Parathyroid adenoma (tissue), 2 donors: ENCODE measurements at regions not wholly inside any gene's neighbourhood (a gene's known extent, or its start where the extent isn't known, plus 50 kb on each side); places are given as distances from the start of the nearest gene placed in this dataset.

Experiments used
- H2AFZ ChIP-seq: fragments of 300-600 bp; sonication (generic); one replicate; pipeline ENCODE4 v1.7.0; 2017; ENCODE audit warnings: antibody characterized with exemption, mild to moderate bottlenecking
- H3K27ac ChIP-seq: fragments of 300-600 bp; sonication (generic); one replicate; pipeline ENCODE4 v1.7.0; 2017
- H3K27me3 ChIP-seq: fragments of 300-600 bp; sonication (generic); one replicate; pipeline ENCODE4 v1.7.0; 2017; ENCODE audit warnings: low read length; ENCODE audit not compliant: control insufficient read depth, insufficient read depth
- H3K36me3 ChIP-seq: fragments of 300-600 bp; sonication (generic); one replicate; pipeline ENCODE4 v1.7.0; 2017; ENCODE audit warnings: low read length; ENCODE audit not compliant: control insufficient read depth, insufficient read depth
- H3K4me1 ChIP-seq: fragments of 300-600 bp; sonication (generic); one replicate; pipeline ENCODE4 v1.7.0; 2017; ENCODE audit warnings: control low read depth
- H3K4me2 ChIP-seq: fragments of 300-600 bp; sonication (generic); one replicate; pipeline ENCODE4 v1.7.0; 2017; ENCODE audit warnings: low read length
- H3K4me3 ChIP-seq: fragments of 300-600 bp; sonication (generic); one replicate; pipeline ENCODE4 v1.7.0; 2017; ENCODE audit warnings: low read depth, low read length
- H3K79me2 ChIP-seq: fragments of 300-600 bp; sonication (generic); one replicate; pipeline ENCODE4 v1.7.0; 2017; ENCODE audit warnings: control low read depth
- H3K9ac ChIP-seq: fragments of 300-600 bp; sonication (generic); one replicate; pipeline ENCODE4 v1.7.0; 2017; ENCODE audit warnings: mild to moderate bottlenecking
- H3K9me3 ChIP-seq: fragments of 300-600 bp; sonication (generic); one replicate; pipeline ENCODE4 v1.7.0; 2017; ENCODE audit warnings: low read length; ENCODE audit not compliant: control insufficient read depth
- CTCF ChIP-seq: fragments of 300-600 bp; sonication (generic); IDR thresholded peaks from one replicate; pipeline ENCODE4 v1.7.0; 2017; ENCODE audit warnings: antibody characterized with exemption, mild to moderate bottlenecking
- donor health status: primary hyperparathyroidism.

GRCh38 chr15:31151301-31152233, 50.0 kb upstream of the TRPM1 start:
- Histone ChIP-seq H3K9me3 (no peaks in the 10 kb centered on the region), H3K27ac (no peak overlapping the region), H2AFZ (no peak overlapping the region), H3K36me3 (no peaks in the 10 kb centered on the region), H3K4me2 (no peak overlapping the region), H3K4me3 (no peak overlapping the region), H3K9ac (no peak overlapping the region), H3K4me1 (no peaks in the 10 kb centered on the region), H3K79me2 (no peaks in the 10 kb centered on the region), H3K27me3 (no peaks in the 10 kb centered on the region)
- no peak for TF ChIP-seq CTCF

- H3K36me3 ChIP-seq: no peaks in the 10 kb centered on the region
- no peak for TF ChIP-seq CTCF
- no peaks in the 10 kb centered on the region for H3K4me1 ChIP-seq
- no peak overlapping the region for H3K27ac ChIP-seq
- no peak overlapping the region for H3K4me3 ChIP-seq
- no peak overlapping the region for H3K4me2 ChIP-seq
- no peak overlapping the region for H2AFZ ChIP-seq
- H3K27me3 ChIP-seq: no peaks in the 10 kb centered on the region
- H3K79me2 ChIP-seq: no peaks in the 10 kb centered on the region
- H3K9ac ChIP-seq: no peak overlapping the region
- H3K9me3 ChIP-seq: no peaks in the 10 kb centered on the region
Observed at GRCh38 chr15:31153531-31153930, 52.0 kb upstream of the TRPM1 start.

- TF ChIP-seq CTCF: no peak
- Histone ChIP-seq H3K79me2 (no peaks in the 10 kb centered on the region), H3K27ac (no peak overlapping the region), H3K27me3 (no peaks in the 10 kb centered on the region), H2AFZ (no peak overlapping the region), H3K36me3 (no peaks in the 10 kb centered on the region), H3K4me2 (no peak overlapping the region), H3K9me3 (no peaks in the 10 kb centered on the region), H3K4me3 (no peak overlapping the region), H3K4me1 (no peaks in the 10 kb centered on the region), H3K9ac (no peak overlapping the region)
Observed at GRCh38 chr15:31155151-31155550, 53.6 kb upstream of the TRPM1 start.

- H3K9ac ChIP-seq: no peak overlapping the region
- H3K9me3 ChIP-seq: no peaks in the 10 kb centered on the region
- no peak overlapping the region for H3K4me3 ChIP-seq
- no peaks in the 10 kb centered on the region for H3K27me3 ChIP-seq
- no peak overlapping the region for H3K27ac ChIP-seq
- H3K4me1 ChIP-seq: no peaks in the 10 kb centered on the region
- H3K79me2 ChIP-seq: no peaks in the 10 kb centered on the region
- no peak for TF ChIP-seq CTCF
- no peak overlapping the region for H3K4me2 ChIP-seq
- H3K36me3 ChIP-seq: no peaks in the 10 kb centered on the region
- H2AFZ ChIP-seq: no peak overlapping the region
Observed at GRCh38 chr15:31156226-31156625, 54.7 kb upstream of the TRPM1 start.

GRCh38 chr15:31156808-31157207, 55.3 kb upstream of the TRPM1 start:
- no peaks in the 10 kb centered on the region for H3K27me3 ChIP-seq
- H3K79me2 ChIP-seq: no peaks in the 10 kb centered on the region
- H3K9ac ChIP-seq: no peak overlapping the region
- H3K4me2 ChIP-seq: no peak overlapping the region
- no peak for TF ChIP-seq CTCF
- H3K4me1 ChIP-seq: no peaks in the 10 kb centered on the region
- H3K9me3 ChIP-seq: no peaks in the 10 kb centered on the region
- H3K36me3 ChIP-seq: no peaks in the 10 kb centered on the region
- H3K4me3 ChIP-seq: no peak overlapping the region
- no peak overlapping the region for H2AFZ ChIP-seq
- no peak overlapping the region for H3K27ac ChIP-seq
